ENCODE measurements at regions not wholly inside any gene's neighbourhood (a gene's known extent, or its start where the extent isn't known, plus 50 kb on each side); places are given as distances from the start of the nearest gene placed in this dataset.

GRCh38 chr2:239528883-239529282 is 128.1 kb upstream of the HDAC4 start:
- CTCF ChIA-PET: interaction anchor here (1.3 kb wide), 1 partner anchor 11 kb away, joined by 3 read pairs; no protein-coding TSS in a partner anchor
- Histone ChIP-seq H3K4me3 (replicated peaks in 1 of 3; ENCODE audit: insufficient read depth in 1 of 3, low read depth in 1 of 3, low read length in 3 of 3) (no peak overlapping the region), H3K79me2 (ENCODE audit: control insufficient read depth, insufficient read depth, low read length) (no peaks in the 10 kb centered on the region), H2AFZ (ENCODE audit: low read depth, low read length) (no peak overlapping the region), H3K4me2 (ENCODE audit: insufficient read depth, low read length) (no peak overlapping the region), H3K4me1 (ENCODE audit: control insufficient read depth, extremely low read depth, insufficient read depth, low read length) (no peaks in the 10 kb centered on the region), H3K27me3 (ENCODE audit: control insufficient read depth in 2 of 2, insufficient read depth in 2 of 2, low read length in 2 of 2) (no peaks in the 10 kb centered on the region), H3K36me3 (ENCODE audit: control insufficient read depth in 2 of 2, extremely low read depth in 1 of 2, insufficient read depth in 2 of 2, low read length in 2 of 2) (no peaks in the 10 kb centered on the region), H3K9me1 (replicated peaks; ENCODE audit: control insufficient read depth, extremely low read depth, insufficient read depth, low read length) (no peaks in the 10 kb centered on the region), H3K9me3 (replicated peaks; ENCODE audit: control insufficient read depth, insufficient read depth, low read length) (no peaks in the 10 kb centered on the region), H3K9ac (replicated peaks; ENCODE audit: extremely low read depth, insufficient read depth, low read length) (no peak overlapping the region), H3K27ac (ENCODE audit: insufficient read depth, low read depth, low read length) (no peak overlapping the region), H4K20me1 (replicated peaks; ENCODE audit: control insufficient read depth, extremely low read depth, insufficient read depth, low read length) (no peaks in the 10 kb centered on the region)
- intact Hi-C loops (cut with micrococcal nuclease) (no loop called here), dilution Hi-C loops (cut with MboI; ENCODE audit: extremely low pct_ligation_motif_present, low sequenced_read_pairs) (no loop called here)
- FAIRE-seq (no peak), DNase-seq (ENCODE audit: low read depth, low spot score) (no peak)
- TF ChIP-seq POLR2A (IDR thresholded peaks at IDR 0.05; ENCODE audit: low read depth, low read length): no peak
- no peak for TF ChIP-seq POLR2AphosphoS5 (IDR thresholded peaks at IDR 0.05; ENCODE audit: insufficient read depth, low read depth, low read length)
- TF ChIP-seq MAX (IDR thresholded peaks at IDR 0.05; ENCODE audit: insufficient read depth, insufficient read length): no peak
- TF ChIP-seq CTCF (IDR thresholded peaks at IDR 0.05; ENCODE audit: extremely low read depth in 1 of 2, insufficient read depth in 1 of 2, low read depth in 1 of 2, low read length in 2 of 2): no peak
- TF ChIP-seq FOS (IDR thresholded peaks at IDR 0.05; ENCODE audit: borderline replicate concordance, insufficient read depth, low read length): no peak
- TF ChIP-seq MYC (IDR thresholded peaks at IDR 0.05; ENCODE audit: low read depth, low read length): no peak
- TF ChIP-seq GATA2 (IDR thresholded peaks at IDR 0.05; ENCODE audit: insufficient read depth, insufficient read length, low read depth, low read length): no peak
- TF ChIP-seq JUN (IDR thresholded peaks at IDR 0.05; ENCODE audit: borderline replicate concordance, insufficient read depth, insufficient read length, low read depth): no peak
- TF ChIP-seq EZH2 (IDR thresholded peaks at IDR 0.05; ENCODE audit: borderline replicate concordance, low read depth, low read length, severe bottlenecking): no peak
- POLR2A ChIA-PET: no interaction called here
- BruUV-seq (replicated peaks): no TSS peak
